Peyer's patch (tissue), 4 donors: ENCODE measurements at regions not wholly inside any gene's neighbourhood (a gene's known extent, or its start where the extent isn't known, plus 50 kb on each side); places are given as distances from the start of the nearest gene placed in this dataset.

ENCODE experiments used
- CTCF ChIP-seq, 6 experiments: fragments of 450-650 bp in 4 of 6; fragments of 200-600 bp in 2 of 6; sonication (generic) in 1 of 6; IDR thresholded peaks; one replicate each; pipeline ENCODE4 v1.5.1; 2017 to 2019; ENCODE audit warnings: antibody characterized with exemption in 6 of 6, mild to moderate bottlenecking in 3 of 6, moderate library complexity in 1 of 6
- POLR2A ChIP-seq, 2 donors: fragments of 450-650 bp; IDR thresholded peaks; one replicate each; pipeline ENCODE4 v1.5.1; 2017; ENCODE audit warnings: antibody characterized with exemption in 2 of 2, mild to moderate bottlenecking in 2 of 2, moderate library complexity in 2 of 2

GRCh38 chr4:140213749-140214148, 59.8 kb upstream of the MAML3 start:
- TF ChIP-seq CTCF (IDR thresholded peaks at IDR 0.05) = no peak
- no peak for TF ChIP-seq POLR2A (IDR thresholded peaks at IDR 0.05)
